OCI-LY7 (cell line): ENCODE measurements at regions not wholly inside any gene's neighbourhood (a gene's known extent, or its start where the extent isn't known, plus 50 kb on each side); places are given as distances from the start of the nearest gene placed in this dataset.

Experiments used
- BruUV-seq: library from RNA; stranded (reverse); fragments of 400-500 nt; replicated peaks from 2 replicates; lab custom pipeline; 2021; lab: Mats Ljungman, UMichigan
- CTCF ChIA-PET: fragments of 300-600 bp; sonication (Branson Sonifier 250); formaldehyde crosslinking; loops from one replicate; lab custom pipeline; 2022; ENCODE audit warnings: antibody characterized with exemption; ENCODE audit not compliant: unreplicated experiment; lab: Charles Lee
- POLR2A ChIA-PET: fragments of 300-600 bp; sonication (Branson Sonifier 250); formaldehyde crosslinking; loops from one replicate; lab custom pipeline; 2022; ENCODE audit warnings: antibody characterized with exemption; lab: Charles Lee
- DNase-seq: peaks from one replicate; pipeline ENCODE4 v3.0.0-alpha.2; 2015; ENCODE audit warnings: low spot score
- H2AFZ ChIP-seq: fragments of 200-600 bp; sonication (generic), shearing (Covaris generic); 2 replicates; pipeline ENCODE4 v1.6.1; 2014; ENCODE audit warnings: mild to moderate bottlenecking, antibody characterized with exemption, low read length, moderate library complexity
- H3K27ac ChIP-seq: fragments of 200-600 bp; sonication (generic); 2 replicates; pipeline ENCODE4 v1.5.1; 2014; ENCODE audit warnings: mixed run types, low read depth, mild to moderate bottlenecking, moderate library complexity, low read length, inconsistent platforms; ENCODE audit not compliant: poor library complexity, severe bottlenecking
- H3K36me3 ChIP-seq: fragments of 200-600 bp; sonication (generic); 2 replicates; pipeline ENCODE4 v1.6.1; 2014; ENCODE audit warnings: mild to moderate bottlenecking, antibody characterized with exemption, low read length, moderate library complexity, mixed read lengths; ENCODE audit not compliant: insufficient read depth
- H3K4me1 ChIP-seq: fragments of 200-600 bp; sonication (generic); 2 replicates; pipeline ENCODE4 v1.5.1; 2014; ENCODE audit warnings: mild to moderate bottlenecking, low read length; ENCODE audit not compliant: insufficient read depth, poor library complexity, severe bottlenecking
- H3K4me2 ChIP-seq: fragments of 200-600 bp; sonication (generic); 2 replicates; pipeline ENCODE4 v1.6.1; 2014; ENCODE audit warnings: mild to moderate bottlenecking, low read length
- H3K4me3 ChIP-seq: fragments of 200-600 bp; sonication (generic); 2 replicates; pipeline ENCODE4 v1.5.1; 2014; ENCODE audit warnings: mild to moderate bottlenecking, low read depth, low read length; ENCODE audit not compliant: poor library complexity, severe bottlenecking
- H3K79me2 ChIP-seq: fragments of 200-600 bp; sonication (generic); 2 replicates; pipeline ENCODE4 v1.6.1; 2016; ENCODE audit warnings: low read depth, mild to moderate bottlenecking, low read length, moderate library complexity, mixed read lengths; ENCODE audit not compliant: insufficient read depth
- H3K9me2 ChIP-seq: fragments of 200-600 bp; sonication (generic); 2 replicates; pipeline ENCODE4 v1.6.1; 2016; ENCODE audit warnings: mild to moderate bottlenecking, low read length, mixed read lengths; ENCODE audit not compliant: insufficient read depth
- H3K9me3 ChIP-seq: fragments of 200-600 bp; sonication (generic); 2 replicates; pipeline ENCODE4 v1.6.1; 2014; ENCODE audit warnings: mild to moderate bottlenecking, mixed run types, low read length, mixed read lengths
- H4K20me1 ChIP-seq: fragments of 200-600 bp; sonication (generic); 2 replicates; pipeline ENCODE4 v1.6.1; 2014; ENCODE audit warnings: mild to moderate bottlenecking, antibody characterized with exemption, low read length, moderate library complexity, mixed read lengths; ENCODE audit not compliant: insufficient read depth
- EZH2phosphoT487 ChIP-seq: fragments of 200-600 bp; sonication (generic); IDR thresholded peaks from 2 replicates; pipeline ENCODE4 v1.6.1; 2018; ENCODE audit warnings: low read depth, borderline replicate concordance, mild to moderate bottlenecking, mixed run types, antibody characterized with exemption, low read length, moderate library complexity, mixed read lengths
- intact Hi-C: fragments of 100-400 bp; cut with micrococcal nuclease; formaldehyde crosslinking; loops from one replicate; pipeline ENCODE4 v1.10.0; 2022; ENCODE audit not compliant: unreplicated experiment
- TF ChIP-seq, protein P1 (sequence below): fragments of 200-600 bp; sonication (generic); conservative IDR thresholded peaks from 2 replicates; pipeline ENCODE4 v1.5.1; 2014; ENCODE audit warnings: mild to moderate bottlenecking, antibody characterized with exemption, low read length, moderate library complexity, mixed read lengths

DNA sequence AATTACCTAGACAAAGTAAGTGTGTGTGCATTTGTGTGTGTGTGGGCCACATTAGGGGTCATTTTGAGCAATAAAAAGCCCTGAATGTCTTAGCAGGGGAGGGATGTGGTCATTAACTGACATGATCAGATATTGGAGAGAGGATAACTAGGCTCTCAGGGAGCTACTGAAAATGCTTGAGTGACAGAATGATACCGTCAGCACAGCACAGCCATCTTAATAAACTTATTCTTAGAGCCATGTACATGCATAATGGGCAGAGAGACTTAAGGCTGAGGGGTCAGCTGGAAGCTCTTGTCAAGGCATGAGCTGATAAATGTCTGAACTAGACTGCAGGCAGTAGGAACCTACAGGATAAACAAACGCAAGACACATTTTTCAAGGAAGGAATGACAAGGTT, 239.1 kb upstream of the NCAM1 start:
- Histone ChIP-seq H3K9me2 (no peaks in the 10 kb centered on the region), H3K27ac (no peak overlapping the region), H3K9me3 (no peaks in the 10 kb centered on the region), H4K20me1 (no peaks in the 10 kb centered on the region), H3K79me2 (no peaks in the 10 kb centered on the region), H3K4me2 (no peak overlapping the region), H3K4me3 (no peak overlapping the region), H3K36me3 (no peaks in the 10 kb centered on the region), H2AFZ (no peak overlapping the region), H3K4me1 (no peaks in the 10 kb centered on the region)
- no peak for TF ChIP-seq EZH2phosphoT487
- TF ChIP-seq, protein P1, sequence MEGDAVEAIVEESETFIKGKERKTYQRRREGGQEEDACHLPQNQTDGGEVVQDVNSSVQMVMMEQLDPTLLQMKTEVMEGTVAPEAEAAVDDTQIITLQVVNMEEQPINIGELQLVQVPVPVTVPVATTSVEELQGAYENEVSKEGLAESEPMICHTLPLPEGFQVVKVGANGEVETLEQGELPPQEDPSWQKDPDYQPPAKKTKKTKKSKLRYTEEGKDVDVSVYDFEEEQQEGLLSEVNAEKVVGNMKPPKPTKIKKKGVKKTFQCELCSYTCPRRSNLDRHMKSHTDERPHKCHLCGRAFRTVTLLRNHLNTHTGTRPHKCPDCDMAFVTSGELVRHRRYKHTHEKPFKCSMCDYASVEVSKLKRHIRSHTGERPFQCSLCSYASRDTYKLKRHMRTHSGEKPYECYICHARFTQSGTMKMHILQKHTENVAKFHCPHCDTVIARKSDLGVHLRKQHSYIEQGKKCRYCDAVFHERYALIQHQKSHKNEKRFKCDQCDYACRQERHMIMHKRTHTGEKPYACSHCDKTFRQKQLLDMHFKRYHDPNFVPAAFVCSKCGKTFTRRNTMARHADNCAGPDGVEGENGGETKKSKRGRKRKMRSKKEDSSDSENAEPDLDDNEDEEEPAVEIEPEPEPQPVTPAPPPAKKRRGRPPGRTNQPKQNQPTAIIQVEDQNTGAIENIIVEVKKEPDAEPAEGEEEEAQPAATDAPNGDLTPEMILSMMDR, result no peak
- DNase-seq, result no peak
- ChIA-PET POLR2A (interaction anchor here (1.3 kb wide), 1 partner anchor 23 kb away, joined by 3 read pairs; no protein-coding TSS in a partner anchor), CTCF (no interaction called here)
- intact Hi-C loops, result no loop called here
- BruUV-seq, result no TSS peak

DNA sequence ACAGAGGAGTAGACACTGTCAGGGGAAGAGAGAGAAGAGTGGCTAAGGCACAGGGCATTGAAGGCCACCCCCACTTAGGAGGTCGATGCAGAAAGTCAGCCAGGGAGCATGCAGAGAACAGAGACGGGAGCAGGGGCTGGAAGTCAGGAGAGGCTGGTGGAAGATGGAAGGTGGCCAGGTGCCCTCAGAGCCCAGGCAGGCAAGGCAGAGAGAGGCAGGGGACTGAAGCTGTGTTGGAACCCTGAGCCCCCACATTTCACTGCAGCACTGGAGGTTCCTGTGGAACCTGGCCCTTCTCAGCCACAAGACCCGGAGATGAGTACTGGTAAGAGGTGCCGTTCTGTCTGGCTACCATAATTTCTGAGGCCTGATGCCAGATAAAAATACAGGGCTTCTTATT, 238.3 kb upstream of the NCAM1 start:
- Histone ChIP-seq H3K4me1 (no peaks in the 10 kb centered on the region), H3K9me3 (no peaks in the 10 kb centered on the region), H3K9me2 (no peaks in the 10 kb centered on the region), H3K27ac (no peak overlapping the region), H3K4me2 (no peak overlapping the region), H3K79me2 (no peaks in the 10 kb centered on the region), H2AFZ (no peak overlapping the region), H4K20me1 (no peaks in the 10 kb centered on the region), H3K4me3 (no peak overlapping the region), H3K36me3 (no peaks in the 10 kb centered on the region)
- BruUV-seq, result no TSS peak
- intact Hi-C loops, result no loop called here
- DNase-seq, result no peak
- ChIA-PET POLR2A (interaction anchor here (1.3 kb wide), 1 partner anchor 22 kb away, joined by 3 read pairs; no protein-coding TSS in a partner anchor), CTCF (no interaction called here)
- no peak for TF ChIP-seq EZH2phosphoT487
- TF ChIP-seq, protein P1, result no peak

DNA sequence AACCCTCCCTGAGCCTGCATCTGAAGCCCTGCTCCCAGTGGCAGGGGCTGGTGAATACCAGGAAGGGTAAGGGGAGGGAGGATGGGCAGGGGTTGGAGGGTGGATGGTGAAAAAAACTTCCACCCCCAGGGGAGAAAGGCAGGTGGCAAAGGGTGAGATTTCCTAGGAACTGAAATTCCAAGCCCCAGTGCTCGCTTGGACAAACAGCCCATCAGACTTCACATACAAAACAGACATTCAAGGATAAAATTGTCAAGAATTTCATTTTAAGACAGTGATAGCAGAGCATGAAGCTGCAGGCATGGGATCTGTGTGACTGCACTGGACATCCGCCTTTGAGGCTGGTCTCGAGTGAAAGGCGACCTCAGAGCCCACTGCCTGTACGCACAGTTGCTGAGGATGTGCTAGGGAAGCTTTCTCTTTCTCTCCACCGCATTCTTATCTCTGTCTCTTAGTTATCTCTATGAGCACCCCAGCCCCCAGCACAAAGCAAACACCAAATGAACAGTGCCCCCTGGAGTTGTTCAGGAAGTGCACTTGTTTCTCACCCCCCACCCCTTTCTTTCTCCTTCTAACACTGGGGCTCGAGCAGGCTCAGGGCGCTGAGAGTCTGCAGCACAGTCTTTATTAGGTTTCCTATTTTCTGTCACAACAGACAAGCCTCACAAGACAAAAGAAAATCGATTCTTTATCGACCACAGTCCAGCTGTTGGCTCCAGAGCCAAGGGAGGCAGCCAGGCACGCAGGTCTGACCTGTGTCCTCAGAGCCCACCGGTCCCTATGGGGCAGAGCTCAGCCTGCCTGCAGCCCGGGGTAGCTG, 237.3 kb upstream of the NCAM1 start:
- Histone ChIP-seq H3K27ac (no peak overlapping the region), H3K4me1 (no peaks in the 10 kb centered on the region), H3K4me3 (no peak overlapping the region), H3K79me2 (no peaks in the 10 kb centered on the region), H3K36me3 (no peaks in the 10 kb centered on the region), H4K20me1 (no peaks in the 10 kb centered on the region), H3K9me2 (no peaks in the 10 kb centered on the region), H3K9me3 (no peaks in the 10 kb centered on the region), H3K4me2 (no peak overlapping the region), H2AFZ (no peak overlapping the region)
- ChIA-PET POLR2A (no interaction called here), CTCF (no interaction called here)
- DNase-seq, result no peak
- BruUV-seq, result no TSS peak
- intact Hi-C loops, result no loop called here
- no peak for TF ChIP-seq EZH2phosphoT487
- TF ChIP-seq, protein P1, result no peak
